HepG2 (cell line): ENCODE measurements at regions not wholly inside any gene's neighbourhood (a gene's known extent, or its start where the extent isn't known, plus 50 kb on each side); places are given as distances from the start of the nearest gene placed in this dataset.

Experiments
- ATAC-seq: fragments of 200-7000 bp; cut with Tn5 transposase; 3 replicates; pipeline ENCODE4 v1.9.1; 2020; ENCODE audit warnings: mild to moderate bottlenecking, moderate library complexity
- BruUV-seq: library from RNA; stranded (reverse); fragments of 400-500 nt; replicated peaks from 2 replicates; lab custom pipeline; 2021; lab: Mats Ljungman, UMichigan
- CTCF ChIA-PET: fragments of 300-600 bp; formaldehyde crosslinking; extraction: SDS; loops from one replicate; lab custom pipeline; 2021; ENCODE audit warnings: low total read pairs, inconsistent platforms, low intra/inter-chr PET ratio; lab: Yijun Ruan, JAX
- POLR2A ChIA-PET: fragments of 350-600 bp; sonication (Branson Sonifier 250); formaldehyde crosslinking; loops from one replicate; lab custom pipeline; 2020; ENCODE audit warnings: antibody characterized with exemption, inconsistent platforms; lab: Yijun Ruan, JAX
- DNase-seq: peaks from one replicate; pipeline ENCODE4 v3.0.0-alpha.2; 2015; ENCODE audit warnings: low spot score
- FAIRE-seq: peaks from 3 replicates; lab custom pipeline; 2011; peaks lifted over from hg19 to GRCh38; lab: Jason Lieb, UNC
- H2AFZ ChIP-seq: one replicate; pipeline ENCODE4 v1.6.1; 2011; ENCODE audit warnings: low read length, inconsistent platforms
- H3K27ac ChIP-seq: fragments of 300-600 bp; 3 replicates; pipeline ENCODE4 v1.8.0; 2011; ENCODE audit warnings: mixed run types, mild to moderate bottlenecking, mixed read lengths, low read length, inconsistent platforms; ENCODE audit not compliant: insufficient read depth; ENCODE audit errors: extremely low read length
- H3K27me3 ChIP-seq, 2 experiments: fragments of 200-600 bp in 1 of 2; 2 replicates in 1 of 2; 3 replicates in 1 of 2; pipeline versions ENCODE4 v1.6.0 to v1.8.0; 2011; ENCODE audit warnings: low read length in 2 of 2, mild to moderate bottlenecking in 2 of 2, moderate library complexity in 2 of 2, inconsistent platforms in 1 of 2; ENCODE audit not compliant: insufficient read depth in 2 of 2, control insufficient read depth in 1 of 2
- H3K36me3 ChIP-seq, 2 experiments: fragments of 200-600 bp in 1 of 2; replicated peaks in 1 of 2; 2 replicates in 1 of 2; 3 replicates in 1 of 2; pipeline versions ENCODE4 v1.5.1 to v1.8.0; 2011; ENCODE audit warnings: low read length in 2 of 2, inconsistent platforms in 1 of 2; ENCODE audit not compliant: insufficient read depth in 2 of 2, control insufficient read depth in 1 of 2
- H3K4me1 ChIP-seq: 2 replicates; pipeline ENCODE4 v1.5.1; 2012; ENCODE audit warnings: low read length, inconsistent platforms; ENCODE audit not compliant: insufficient read depth
- H3K4me2 ChIP-seq: 2 replicates; pipeline ENCODE4 v1.6.0; 2011; ENCODE audit warnings: low read depth, low read length, inconsistent platforms
- H3K4me3 ChIP-seq, 3 experiments: fragments of 200-600 bp in 1 of 3; sonication (generic), shearing (Covaris generic) in 1 of 3; replicated peaks in 1 of 3; 2 replicates each; pipeline ENCODE4 v1.5.1; 2011 to 2016; ENCODE audit warnings: low read length in 3 of 3, inconsistent platforms in 2 of 3, low read depth in 2 of 3, mild to moderate bottlenecking in 2 of 3, control low read depth in 1 of 3, mixed read lengths in 1 of 3; ENCODE audit not compliant: insufficient read depth in 1 of 3
- H3K79me2 ChIP-seq: one replicate; pipeline ENCODE4 v1.6.1; 2011; ENCODE audit warnings: low read length, inconsistent platforms; ENCODE audit not compliant: insufficient read depth
- H3K9ac ChIP-seq: 2 replicates; pipeline ENCODE4 v1.6.0; 2011; ENCODE audit warnings: mild to moderate bottlenecking, low read depth, low read length, inconsistent platforms; ENCODE audit not compliant: insufficient read depth
- H3K9me3 ChIP-seq: 2 replicates; pipeline ENCODE4 v1.5.1; 2012; ENCODE audit warnings: mild to moderate bottlenecking, low read length
- H4K20me1 ChIP-seq: 2 replicates; pipeline ENCODE4 v1.6.0; 2011; ENCODE audit warnings: inconsistent platforms, mild to moderate bottlenecking, low read length, moderate library complexity; ENCODE audit not compliant: insufficient read depth
- EED ChIP-seq: sonication (generic); formaldehyde crosslinking; IDR thresholded peaks from 2 replicates; pipeline ENCODE4 v1.5.0; 2020; ENCODE audit warnings: mild to moderate bottlenecking, missing genetic modification reagents
- HIVEP1 ChIP-seq: sonication (generic); formaldehyde crosslinking; IDR thresholded peaks from 2 replicates; pipeline ENCODE4 v1.4.0; 2020; ENCODE audit warnings: mild to moderate bottlenecking, missing genetic modification reagents
- KDM2A ChIP-seq: sonication (generic); formaldehyde crosslinking; IDR thresholded peaks from 2 replicates; pipeline ENCODE4 v1.4.0; 2020; ENCODE audit warnings: low read depth, missing genetic modification reagents, borderline replicate concordance
- NFYC ChIP-seq: IDR thresholded peaks from 2 replicates; pipeline ENCODE4 v1.6.1; 2016; ENCODE audit warnings: missing genetic modification reagents, missing compliant biosample characterization
- TOPORS ChIP-seq: sonication (generic); formaldehyde crosslinking; IDR thresholded peaks from 2 replicates; pipeline ENCODE4 v1.8.0; 2023; ENCODE audit warnings: mild to moderate bottlenecking, missing genetic modification reagents
- ZFX ChIP-seq: sonication (generic); formaldehyde crosslinking; IDR thresholded peaks from 2 replicates; pipeline ENCODE4 v1.4.0; 2020; ENCODE audit warnings: mild to moderate bottlenecking, low read depth, missing genetic modification reagents, moderate library complexity
- ZGPAT ChIP-seq: IDR thresholded peaks from 2 replicates; pipeline ENCODE4 v1.6.1; 2016; ENCODE audit warnings: mild to moderate bottlenecking
- ZNF446 ChIP-seq: sonication (generic); formaldehyde crosslinking; IDR thresholded peaks from 2 replicates; pipeline ENCODE4 v1.5.0; 2020; ENCODE audit warnings: mild to moderate bottlenecking, missing genetic modification reagents
- ZNF530 ChIP-seq: sonication (generic); formaldehyde crosslinking; IDR thresholded peaks from 2 replicates; pipeline ENCODE4 v1.5.0; 2020; ENCODE audit warnings: low read depth, mild to moderate bottlenecking, missing genetic modification reagents
- ZNF883 ChIP-seq: sonication (generic); formaldehyde crosslinking; IDR thresholded peaks from 2 replicates; pipeline ENCODE4 v1.5.1; 2020; ENCODE audit warnings: mild to moderate bottlenecking, missing genetic modification reagents; ENCODE audit errors: not compliant biosample characterization
- WGBS: methylation state at CpG from one replicate; pipeline ENCODE4 v1.1.6; 2017; ENCODE audit warnings: low lambda C conversion rate; 5-methylcytosine and 5-hydroxymethylcytosine counted together
- in situ Hi-C: cut with HindIII; loops from 2 replicates; pipeline ENCODE4 v1.10.0; 2017; ENCODE audit warnings: low pct_unique_long_range_greater_than_20kb; ENCODE audit not compliant: extremely low pct_ligation_motif_present
- intact Hi-C: fragments of 100-400 bp; cut with micrococcal nuclease; formaldehyde crosslinking; loops from one replicate; pipeline ENCODE4 v1.10.0; 2022; ENCODE audit not compliant: unreplicated experiment
- TF ChIP-seq, protein P1 (sequence below): sonication (generic); formaldehyde crosslinking; IDR thresholded peaks from 2 replicates; pipeline ENCODE4 v1.5.1; 2020; ENCODE audit warnings: mild to moderate bottlenecking, missing genetic modification reagents

GRCh38 chr4:162797108-162797507 is 369.6 kb downstream of the NAF1 start:
- FAIRE-seq (no peak), DNase-seq (no peak), ATAC-seq (no peak)
- no TSS peak for BruUV-seq
- intact Hi-C loops (no loop called here), in situ Hi-C loops (no loop called here)
- no peak overlapping the region for H3K4me2 ChIP-seq
- no peaks in the 10 kb centered on the region for H3K9me3 ChIP-seq
- no peak overlapping the region for H3K4me3 ChIP-seq
- WGBS, result 0% methylated on average over 1 of the region's 1 CpG
- H3K4me1 ChIP-seq, result no peaks in the 10 kb centered on the region
- TF ChIP-seq KDM2A (CRISPR knock-in tag) (no peak), EED (no peak), ZGPAT (CRISPR knock-in tag) (no peak), HIVEP1 (CRISPR knock-in tag) (no peak), ZNF883 (CRISPR knock-in tag) (no peak), NFYC (no peak), ZFX (no peak), TOPORS (CRISPR knock-in tag) (no peak), ZNF530 (no peak), ZNF446 (no peak)
- TF ChIP-seq, protein P1, sequence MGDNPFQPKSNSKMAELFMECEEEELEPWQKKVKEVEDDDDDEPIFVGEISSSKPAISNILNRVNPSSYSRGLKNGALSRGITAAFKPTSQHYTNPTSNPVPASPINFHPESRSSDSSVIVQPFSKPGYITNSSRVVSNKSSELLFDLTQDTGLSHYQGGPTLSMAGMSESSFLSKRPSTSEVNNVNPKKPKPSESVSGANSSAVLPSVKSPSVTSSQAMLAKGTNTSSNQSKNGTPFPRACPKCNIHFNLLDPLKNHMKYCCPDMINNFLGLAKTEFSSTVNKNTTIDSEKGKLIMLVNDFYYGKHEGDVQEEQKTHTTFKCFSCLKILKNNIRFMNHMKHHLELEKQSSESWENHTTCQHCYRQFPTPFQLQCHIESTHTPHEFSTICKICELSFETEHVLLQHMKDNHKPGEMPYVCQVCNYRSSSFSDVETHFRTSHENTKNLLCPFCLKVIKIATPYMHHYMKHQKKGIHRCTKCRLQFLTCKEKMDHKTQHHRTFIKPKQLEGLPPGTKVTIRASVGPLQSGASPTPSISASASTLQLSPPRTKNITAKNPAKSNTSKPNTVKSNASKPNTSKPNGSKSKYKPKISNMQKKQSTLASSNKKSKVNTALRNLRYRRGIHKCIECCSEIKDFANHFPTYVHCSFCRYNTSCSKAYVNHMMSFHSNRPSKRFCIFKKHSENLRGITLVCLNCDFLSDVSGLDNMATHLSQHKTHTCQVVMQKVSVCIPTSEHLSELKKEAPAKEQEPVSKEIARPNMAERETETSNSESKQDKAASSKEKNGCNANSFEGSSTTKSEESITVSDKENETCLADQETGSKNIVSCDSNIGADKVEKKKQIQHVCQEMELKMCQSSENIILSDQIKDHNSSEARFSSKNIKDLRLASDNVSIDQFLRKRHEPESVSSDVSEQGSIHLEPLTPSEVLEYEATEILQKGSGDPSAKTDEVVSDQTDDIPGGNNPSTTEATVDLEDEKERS, result no peak
- H3K27me3 ChIP-seq, result no peaks in the 10 kb centered on the region
- no peaks in the 10 kb centered on the region for H3K36me3 ChIP-seq
- ChIA-PET CTCF (no interaction called here), POLR2A (no interaction called here)
- no peaks in the 10 kb centered on the region for H4K20me1 ChIP-seq
- no peak overlapping the region for H3K9ac ChIP-seq
- H2AFZ ChIP-seq, result no peak overlapping the region
- no peaks in the 10 kb centered on the region for H3K79me2 ChIP-seq
- H3K27ac ChIP-seq, result no peak overlapping the region
